ENCODE measurements at regions not wholly inside any gene's neighbourhood (a gene's known extent, or its start where the extent isn't known, plus 50 kb on each side); places are given as distances from the start of the nearest gene placed in this dataset.

- no peak overlapping the region for H3K27ac ChIP-seq (ENCODE audit: control insufficient read depth, insufficient read depth, low read length)
- no peaks in the 10 kb centered on the region for H3K79me2 ChIP-seq (ENCODE audit: control insufficient read depth, insufficient read depth, low read length)
- no peaks in the 10 kb centered on the region for H4K20me1 ChIP-seq (ENCODE audit: control insufficient read depth, extremely low read depth, insufficient read depth, low read length)
- no peaks in the 10 kb centered on the region for H3K9me1 ChIP-seq (ENCODE audit: control insufficient read depth, extremely low read depth, insufficient read depth, low read length)
- DNase-seq (ENCODE audit: low read depth, low spot score) = no peak
- no peak overlapping the region for H2AFZ ChIP-seq (ENCODE audit: control insufficient read depth, low read length)
- H3K27me3 ChIP-seq (ENCODE audit: control insufficient read depth, extremely low read depth, insufficient read depth, low read length) = no peaks in the 10 kb centered on the region
- no peaks in the 10 kb centered on the region for H3K9me3 ChIP-seq (ENCODE audit: control insufficient read depth, low read depth, low read length)
- H3K4me2 ChIP-seq (ENCODE audit: control insufficient read depth, extremely low read depth, insufficient read depth, low read depth, low read length) = no peak overlapping the region
- no peak for TF ChIP-seq EZH2 (IDR thresholded peaks at IDR 0.05; ENCODE audit: low read length)
- TF ChIP-seq CTCF (optimal IDR thresholded peaks at IDR 0.05 in 1 of 3, IDR thresholded peaks at IDR 0.05 in 1 of 3, conservative IDR thresholded peaks at IDR 0.05 in 1 of 3; ENCODE audit: extremely low read depth in 1 of 3, insufficient read depth in 2 of 3, low read length in 3 of 3) = no peak
- no peak overlapping the region for H3K9ac ChIP-seq (ENCODE audit: control insufficient read depth, extremely low read depth, insufficient read depth, low read length)
- no peak for FAIRE-seq
- H3K4me1 ChIP-seq (ENCODE audit: control insufficient read depth, extremely low read depth, insufficient read depth, low read length) = no peaks in the 10 kb centered on the region
- dilution Hi-C loops (cut with MboI; ENCODE audit: extremely low pct_ligation_motif_present, low sequenced_read_pairs) = no loop called here
- no peak overlapping the region for H3K4me3 ChIP-seq (ENCODE audit: control insufficient read depth in 2 of 3, extremely low read depth in 1 of 3, insufficient read depth in 2 of 3, low read depth in 1 of 3, low read length in 3 of 3)
- no peaks in the 10 kb centered on the region for H3K36me3 ChIP-seq (ENCODE audit: control insufficient read depth in 2 of 2, extremely low read depth in 1 of 2, insufficient read depth in 2 of 2, low read length in 2 of 2)
Measured at GRCh38 chr4:124030147-124030546, 633.6 kb downstream of the SPRY1 start.

- Histone ChIP-seq H3K9ac (ENCODE audit: control insufficient read depth, extremely low read depth, insufficient read depth, low read length) (no peak overlapping the region), H3K79me2 (ENCODE audit: control insufficient read depth, insufficient read depth, low read length) (no peaks in the 10 kb centered on the region), H3K27me3 (ENCODE audit: control insufficient read depth, extremely low read depth, insufficient read depth, low read length) (no peaks in the 10 kb centered on the region), H3K4me3 (ENCODE audit: control insufficient read depth in 2 of 3, extremely low read depth in 1 of 3, insufficient read depth in 2 of 3, low read depth in 1 of 3, low read length in 3 of 3) (no peak overlapping the region), H3K4me1 (ENCODE audit: control insufficient read depth, extremely low read depth, insufficient read depth, low read length) (no peaks in the 10 kb centered on the region), H4K20me1 (ENCODE audit: control insufficient read depth, extremely low read depth, insufficient read depth, low read length) (no peaks in the 10 kb centered on the region), H3K4me2 (ENCODE audit: control insufficient read depth, extremely low read depth, insufficient read depth, low read depth, low read length) (no peak overlapping the region), H3K9me1 (ENCODE audit: control insufficient read depth, extremely low read depth, insufficient read depth, low read length) (no peaks in the 10 kb centered on the region), H3K36me3 (ENCODE audit: control insufficient read depth in 2 of 2, extremely low read depth in 1 of 2, insufficient read depth in 2 of 2, low read length in 2 of 2) (no peaks in the 10 kb centered on the region), H2AFZ (ENCODE audit: control insufficient read depth, low read length) (no peak overlapping the region), H3K27ac (ENCODE audit: control insufficient read depth, insufficient read depth, low read length) (no peak overlapping the region), H3K9me3 (ENCODE audit: control insufficient read depth, low read depth, low read length) (no peaks in the 10 kb centered on the region)
- no peak for TF ChIP-seq EZH2 (IDR thresholded peaks at IDR 0.05; ENCODE audit: low read length)
- no peak for TF ChIP-seq CTCF (optimal IDR thresholded peaks at IDR 0.05 in 1 of 3, IDR thresholded peaks at IDR 0.05 in 1 of 3, conservative IDR thresholded peaks at IDR 0.05 in 1 of 3; ENCODE audit: extremely low read depth in 1 of 3, insufficient read depth in 2 of 3, low read length in 3 of 3)
- FAIRE-seq = no peak
- dilution Hi-C loops (cut with MboI; ENCODE audit: extremely low pct_ligation_motif_present, low sequenced_read_pairs) = no loop called here
- no peak for DNase-seq (ENCODE audit: low read depth, low spot score)
Measured at GRCh38 chr4:124032035-124032434, 635.4 kb downstream of the SPRY1 start.
